H9 (cell line): ENCODE measurements at regions not wholly inside any gene's neighbourhood (a gene's known extent, or its start where the extent isn't known, plus 50 kb on each side); places are given as distances from the start of the nearest gene placed in this dataset.

Experiments
- DNase-seq: peaks from one replicate; pipeline ENCODE4 v3.0.0-alpha.2; 2017
- H2AFZ ChIP-seq: one replicate; pipeline ENCODE4 v1.6.1; 2013; ENCODE audit warnings: mild to moderate bottlenecking, low read length, control low read depth, moderate library complexity
- H2AK5ac ChIP-seq: 2 replicates; pipeline ENCODE4 v1.6.1; 2013; ENCODE audit warnings: low read length, control low read depth, mixed read lengths; ENCODE audit not compliant: insufficient read length
- H2BK120ac ChIP-seq: one replicate; pipeline ENCODE4 v1.6.1; 2013; ENCODE audit warnings: low read depth, mild to moderate bottlenecking, low read length, control low read depth, inconsistent platforms; ENCODE audit not compliant: poor library complexity, severe bottlenecking
- H2BK12ac ChIP-seq: 2 replicates; pipeline ENCODE4 v1.6.1; 2013; ENCODE audit warnings: low read length, control low read depth, mixed read lengths, low read depth; ENCODE audit not compliant: insufficient read length
- H2BK15ac ChIP-seq: 2 replicates; pipeline ENCODE4 v1.6.1; 2013; ENCODE audit warnings: low read depth, low read length, control low read depth
- H2BK20ac ChIP-seq: one replicate; pipeline ENCODE4 v1.6.1; 2013; ENCODE audit warnings: low read depth, mild to moderate bottlenecking, low read length, control low read depth, inconsistent platforms; ENCODE audit not compliant: poor library complexity, severe bottlenecking
- H2BK5ac ChIP-seq: 2 replicates; pipeline ENCODE4 v1.6.1; 2013; ENCODE audit warnings: low read length, control low read depth, mixed read lengths; ENCODE audit not compliant: insufficient read length
- H3K14ac ChIP-seq: 2 replicates; pipeline ENCODE4 v1.6.1; 2013; ENCODE audit warnings: low read length, control low read depth; ENCODE audit not compliant: insufficient read depth
- H3K18ac ChIP-seq: 2 replicates; pipeline ENCODE4 v1.6.1; 2013; ENCODE audit warnings: low read depth, mild to moderate bottlenecking, mixed read lengths, low read length, control low read depth; ENCODE audit not compliant: insufficient read length
- H3K23ac ChIP-seq: 2 replicates; pipeline ENCODE4 v1.6.1; 2013; ENCODE audit warnings: low read length, control low read depth, mixed read lengths, low read depth; ENCODE audit not compliant: insufficient read length
- H3K23me2 ChIP-seq: 2 replicates; pipeline ENCODE4 v1.6.1; 2013; ENCODE audit warnings: low read depth, mild to moderate bottlenecking, mixed read lengths, low read length, control low read depth; ENCODE audit not compliant: insufficient read length, poor library complexity, severe bottlenecking
- H3K27ac ChIP-seq: 2 replicates; pipeline ENCODE4 v1.5.1; 2013; ENCODE audit warnings: low read length, control low read depth, mixed read lengths, low read depth; ENCODE audit not compliant: insufficient read length
- H3K27me3 ChIP-seq: 2 replicates; pipeline ENCODE4 v1.6.1; 2013; ENCODE audit warnings: low read length, control low read depth, inconsistent platforms; ENCODE audit not compliant: insufficient read depth
- H3K4ac ChIP-seq: 2 replicates; pipeline ENCODE4 v1.6.1; 2013; ENCODE audit warnings: low read depth, mild to moderate bottlenecking, control low read depth, inconsistent platforms, low read length, moderate library complexity
- H3K4me1 ChIP-seq: 2 replicates; pipeline ENCODE4 v1.6.1; 2013; ENCODE audit warnings: low read length, control low read depth, inconsistent platforms; ENCODE audit not compliant: insufficient read depth
- H3K4me2 ChIP-seq: 2 replicates; pipeline ENCODE4 v1.6.1; 2013; ENCODE audit warnings: low read length, control low read depth, mixed read lengths; ENCODE audit not compliant: insufficient read length, insufficient read depth
- H3K56ac ChIP-seq: 2 replicates; pipeline ENCODE4 v1.6.1; 2013; ENCODE audit warnings: low read depth, mild to moderate bottlenecking, mixed read lengths, low read length, control low read depth; ENCODE audit not compliant: insufficient read length
- H3K79me1 ChIP-seq: 2 replicates; pipeline ENCODE4 v1.6.1; 2013; ENCODE audit warnings: low read depth, mild to moderate bottlenecking, moderate library complexity, low read length, control low read depth, inconsistent platforms; ENCODE audit not compliant: insufficient read depth, poor library complexity, severe bottlenecking
- H3K79me2 ChIP-seq: 2 replicates; pipeline ENCODE4 v1.6.1; 2013; ENCODE audit warnings: low read length, control low read depth, inconsistent platforms; ENCODE audit not compliant: insufficient read depth
- H3K9ac ChIP-seq: 2 replicates; pipeline ENCODE4 v1.6.1; 2013; ENCODE audit warnings: low read length, control low read depth, mixed read lengths; ENCODE audit not compliant: insufficient read length; ENCODE audit errors: extremely low read depth
- H3K9me3 ChIP-seq: one replicate; pipeline ENCODE4 v1.6.1; 2013; ENCODE audit warnings: low read depth, low read length, inconsistent platforms; ENCODE audit not compliant: control insufficient read depth
- H3T11ph ChIP-seq: one replicate; pipeline ENCODE4 v1.6.1; 2013; ENCODE audit warnings: mild to moderate bottlenecking, low read length, control low read depth, inconsistent platforms
- H4K20me1 ChIP-seq: one replicate; pipeline ENCODE4 v1.6.1; 2013; ENCODE audit not compliant: control insufficient read depth, insufficient read length, insufficient read depth
- H4K5ac ChIP-seq: 2 replicates; pipeline ENCODE4 v1.6.1; 2013; ENCODE audit warnings: low read depth, mild to moderate bottlenecking, mixed read lengths, low read length, control low read depth; ENCODE audit not compliant: insufficient read length
- H4K8ac ChIP-seq: replicated peaks from 2 replicates; pipeline ENCODE4 v1.6.1; 2013; ENCODE audit warnings: low read length, control low read depth, mixed read lengths, low read depth; ENCODE audit not compliant: insufficient read length
- H4K91ac ChIP-seq: 2 replicates; pipeline ENCODE4 v1.6.1; 2013; ENCODE audit warnings: low read depth, mild to moderate bottlenecking, moderate library complexity, mixed read lengths, low read length, control low read depth; ENCODE audit not compliant: insufficient read length
- H3K27ac Mint-ChIP-seq, 3 experiments: 2 replicates in 2 of 3; 3 replicates in 1 of 3; pipeline ENCODE4 v1.8.0; 2020 to 2021; ENCODE audit warnings: mixed read lengths in 3 of 3, mild to moderate bottlenecking in 1 of 3, moderate library complexity in 1 of 3
- H3K27me3 Mint-ChIP-seq: 2 replicates; pipeline ENCODE4 v1.8.0; 2021; ENCODE audit warnings: low read depth, mild to moderate bottlenecking, moderate library complexity, mixed read lengths
- H3K36me3 Mint-ChIP-seq, 3 experiments: 2 replicates in 2 of 3; 3 replicates in 1 of 3; pipeline ENCODE4 v1.8.0; 2020 to 2021; ENCODE audit warnings: low read depth in 3 of 3, mixed read lengths in 3 of 3; ENCODE audit not compliant: insufficient read depth in 1 of 3
- H3K4me1 Mint-ChIP-seq, 2 experiments: 2 replicates each; pipeline ENCODE4 v1.8.0; 2020; ENCODE audit warnings: mixed read lengths in 2 of 2
- H3K4me3 Mint-ChIP-seq, 2 experiments: 2 replicates in 1 of 2; 3 replicates in 1 of 2; pipeline ENCODE4 v1.8.0; 2020 to 2021; ENCODE audit warnings: mild to moderate bottlenecking in 2 of 2, mixed read lengths in 2 of 2, moderate library complexity in 1 of 2
- H3K9me3 Mint-ChIP-seq, 2 experiments: 2 replicates in 1 of 2; 3 replicates in 1 of 2; pipeline ENCODE4 v1.8.0; 2020; ENCODE audit warnings: mild to moderate bottlenecking in 2 of 2, mixed read lengths in 2 of 2, moderate library complexity in 1 of 2
- CTCF ChIP-seq: fragments of 200-600 bp; sonication (generic); conservative IDR thresholded peaks from 3 replicates; pipeline ENCODE4 v1.8.0; 2021; ENCODE audit warnings: antibody characterized with exemption, mild to moderate bottlenecking
- WGBS: extraction: QIAGEN DNeasy Blood & Tissue Kit; methylation state at CpG from one replicate; pipeline ENCODE4 v1.1.7; 2013; ENCODE audit warnings: missing lambda C conversion rate, low lambda C conversion rate, mixed read lengths; ENCODE audit not compliant: insufficient read length; ENCODE audit errors: extremely low coverage; 5-methylcytosine and 5-hydroxymethylcytosine counted together

GRCh38 chr4:28402751-28403150 is 1542.1 kb downstream of the STIM2 start:
- no peak overlapping the region for H3K4me2 ChIP-seq
- Mint-ChIP-seq H3K9me3 (peaks cover 21% of the 10 kb centered on the region in 2 experiments), H3K36me3 (peaks cover 5 to 22% (median 11%) of the 10 kb centered on the region in 3 experiments), H3K27me3 (no peaks in the 10 kb centered on the region), H3K4me1 (peaks cover 8% of the 10 kb centered on the region in 2 experiments; a peak in 3 of 4 replicates), H3K27ac (no peak overlapping the region), H3K4me3 (no peak overlapping the region)
- no peak overlapping the region for H2AK5ac ChIP-seq
- DNase-seq, result no peak
- H3K4ac ChIP-seq, result no peak overlapping the region
- H4K20me1 ChIP-seq, result no peaks in the 10 kb centered on the region
- no peak overlapping the region for H2BK5ac ChIP-seq
- no peak overlapping the region for H3K9ac ChIP-seq
- no peaks in the 10 kb centered on the region for H3K4me1 ChIP-seq
- no peak overlapping the region for H3K14ac ChIP-seq
- H2BK15ac ChIP-seq, result no peak overlapping the region
- no peak overlapping the region for H4K5ac ChIP-seq
- H3K23ac ChIP-seq, result no peak overlapping the region
- H2BK20ac ChIP-seq, result no peak overlapping the region
- no peak overlapping the region for H4K91ac ChIP-seq
- H4K8ac ChIP-seq, result no peak overlapping the region
- H3K27ac ChIP-seq, result no peak overlapping the region
- H2BK12ac ChIP-seq, result no peak overlapping the region
- H3K18ac ChIP-seq, result no peak overlapping the region
- H3K79me2 ChIP-seq, result no peaks in the 10 kb centered on the region
- no peak overlapping the region for H2BK120ac ChIP-seq
- H3K23me2 ChIP-seq, result no peaks in the 10 kb centered on the region
- H3K27me3 ChIP-seq, result no peaks in the 10 kb centered on the region
- H3K79me1 ChIP-seq, result no peaks in the 10 kb centered on the region
- peaks cover 7% of the 10 kb centered on the region for H3K9me3 ChIP-seq
- no peak for TF ChIP-seq CTCF
- no peak overlapping the region for H2AFZ ChIP-seq
- no peak overlapping the region for H3K56ac ChIP-seq
- H3T11ph ChIP-seq, result no peak overlapping the region
- WGBS, result no CpG with 5 or more reads among the region's 13 CpGs
